ENCODE measurements at regions not wholly inside any gene's neighbourhood (a gene's known extent, or its start where the extent isn't known, plus 50 kb on each side); places are given as distances from the start of the nearest gene placed in this dataset.

DNA sequence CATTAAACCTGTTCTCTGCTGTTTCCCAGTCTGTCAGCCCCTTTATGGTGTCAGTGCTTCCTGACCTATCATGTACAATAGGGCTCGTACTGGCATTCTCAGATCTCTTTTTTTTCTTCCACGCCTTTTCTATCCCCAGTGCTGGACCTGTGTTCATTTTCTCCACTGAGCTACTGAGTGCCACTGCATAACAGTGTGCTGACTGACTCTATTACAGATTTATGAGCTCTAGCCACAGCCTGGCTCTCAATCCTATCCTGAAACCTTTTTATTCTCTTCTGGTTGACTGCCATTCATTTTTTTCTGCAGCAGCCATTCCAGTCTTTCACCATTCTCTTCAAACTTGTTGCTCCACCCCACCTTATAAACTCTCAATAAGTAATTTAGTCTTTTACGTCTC is 59.6 kb upstream of the MACF1 start:
- no peak for TF ChIP-seq ZNF785 (CRISPR knock-in tag; IDR thresholded peaks at IDR 0.05)
- no peak for TF ChIP-seq ZKSCAN1 (IDR thresholded peaks at IDR 0.05; ENCODE audit: low read depth, low read length)
- no peak for TF ChIP-seq JUND (IDR thresholded peaks at IDR 0.05; ENCODE audit: borderline replicate concordance, low read depth, low read length)
- TF ChIP-seq JUND (tag; IDR thresholded peaks at IDR 0.05; ENCODE audit: borderline replicate concordance, low read depth, low read length): no peak
- no peak for TF ChIP-seq NONO (IDR thresholded peaks at IDR 0.05; ENCODE audit: low read depth in 2 of 2, low read length in 1 of 2)
- TF ChIP-seq, protein P1, sequence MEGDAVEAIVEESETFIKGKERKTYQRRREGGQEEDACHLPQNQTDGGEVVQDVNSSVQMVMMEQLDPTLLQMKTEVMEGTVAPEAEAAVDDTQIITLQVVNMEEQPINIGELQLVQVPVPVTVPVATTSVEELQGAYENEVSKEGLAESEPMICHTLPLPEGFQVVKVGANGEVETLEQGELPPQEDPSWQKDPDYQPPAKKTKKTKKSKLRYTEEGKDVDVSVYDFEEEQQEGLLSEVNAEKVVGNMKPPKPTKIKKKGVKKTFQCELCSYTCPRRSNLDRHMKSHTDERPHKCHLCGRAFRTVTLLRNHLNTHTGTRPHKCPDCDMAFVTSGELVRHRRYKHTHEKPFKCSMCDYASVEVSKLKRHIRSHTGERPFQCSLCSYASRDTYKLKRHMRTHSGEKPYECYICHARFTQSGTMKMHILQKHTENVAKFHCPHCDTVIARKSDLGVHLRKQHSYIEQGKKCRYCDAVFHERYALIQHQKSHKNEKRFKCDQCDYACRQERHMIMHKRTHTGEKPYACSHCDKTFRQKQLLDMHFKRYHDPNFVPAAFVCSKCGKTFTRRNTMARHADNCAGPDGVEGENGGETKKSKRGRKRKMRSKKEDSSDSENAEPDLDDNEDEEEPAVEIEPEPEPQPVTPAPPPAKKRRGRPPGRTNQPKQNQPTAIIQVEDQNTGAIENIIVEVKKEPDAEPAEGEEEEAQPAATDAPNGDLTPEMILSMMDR (IDR thresholded peaks at IDR 0.05 in 2 of 3, conservative IDR thresholded peaks at IDR 0.05 in 1 of 3; ENCODE audit: insufficient read depth in 2 of 3, low read depth in 1 of 3, low read length in 3 of 3): no peak
- TF ChIP-seq, protein P2, sequence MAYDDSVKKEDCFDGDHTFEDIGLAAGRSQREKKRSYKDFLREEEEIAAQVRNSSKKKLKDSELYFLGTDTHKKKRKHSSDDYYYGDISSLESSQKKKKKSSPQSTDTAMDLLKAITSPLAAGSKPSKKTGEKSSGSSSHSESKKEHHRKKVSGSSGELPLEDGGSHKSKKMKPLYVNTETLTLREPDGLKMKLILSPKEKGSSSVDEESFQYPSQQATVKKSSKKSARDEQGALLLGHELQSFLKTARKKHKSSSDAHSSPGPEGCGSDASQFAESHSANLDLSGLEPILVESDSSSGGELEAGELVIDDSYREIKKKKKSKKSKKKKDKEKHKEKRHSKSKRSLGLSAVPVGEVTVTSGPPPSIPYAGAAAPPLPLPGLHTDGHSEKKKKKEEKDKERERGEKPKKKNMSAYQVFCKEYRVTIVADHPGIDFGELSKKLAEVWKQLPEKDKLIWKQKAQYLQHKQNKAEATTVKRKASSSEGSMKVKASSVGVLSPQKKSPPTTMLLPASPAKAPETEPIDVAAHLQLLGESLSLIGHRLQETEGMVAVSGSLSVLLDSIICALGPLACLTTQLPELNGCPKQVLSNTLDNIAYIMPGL (CRISPR knock-in tag; IDR thresholded peaks at IDR 0.05): no peak
- no peak for TF ChIP-seq ZNF274 (IDR thresholded peaks at IDR 0.05; ENCODE audit: borderline replicate concordance, low read depth, low read length)
- TF ChIP-seq NBN (IDR thresholded peaks at IDR 0.05; ENCODE audit: low read depth): no peak
- no peak for TF ChIP-seq ZBTB7A (IDR thresholded peaks at IDR 0.05; ENCODE audit: borderline replicate concordance, control insufficient read depth, low read depth, low read length)
- TF ChIP-seq, protein P3, sequence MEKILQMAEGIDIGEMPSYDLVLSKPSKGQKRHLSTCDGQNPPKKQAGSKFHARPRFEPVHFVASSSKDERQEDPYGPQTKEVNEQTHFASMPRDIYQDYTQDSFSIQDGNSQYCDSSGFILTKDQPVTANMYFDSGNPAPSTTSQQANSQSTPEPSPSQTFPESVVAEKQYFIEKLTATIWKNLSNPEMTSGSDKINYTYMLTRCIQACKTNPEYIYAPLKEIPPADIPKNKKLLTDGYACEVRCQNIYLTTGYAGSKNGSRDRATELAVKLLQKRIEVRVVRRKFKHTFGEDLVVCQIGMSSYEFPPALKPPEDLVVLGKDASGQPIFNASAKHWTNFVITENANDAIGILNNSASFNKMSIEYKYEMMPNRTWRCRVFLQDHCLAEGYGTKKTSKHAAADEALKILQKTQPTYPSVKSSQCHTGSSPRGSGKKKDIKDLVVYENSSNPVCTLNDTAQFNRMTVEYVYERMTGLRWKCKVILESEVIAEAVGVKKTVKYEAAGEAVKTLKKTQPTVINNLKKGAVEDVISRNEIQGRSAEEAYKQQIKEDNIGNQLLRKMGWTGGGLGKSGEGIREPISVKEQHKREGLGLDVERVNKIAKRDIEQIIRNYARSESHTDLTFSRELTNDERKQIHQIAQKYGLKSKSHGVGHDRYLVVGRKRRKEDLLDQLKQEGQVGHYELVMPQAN (IDR thresholded peaks at IDR 0.05; ENCODE audit: borderline replicate concordance): no peak
- no peak for TF ChIP-seq ZNF253 (CRISPR knock-in tag; conservative IDR thresholded peaks at IDR 0.05)
- TF ChIP-seq CHD1 (IDR thresholded peaks at IDR 0.05; ENCODE audit: low read length): no peak
- no peak for TF ChIP-seq PRPF4 (IDR thresholded peaks at IDR 0.05; ENCODE audit: insufficient read depth, low read depth, low read length, poor library complexity, severe bottlenecking)
